GM12878 (cell line): ENCODE measurements at regions not wholly inside any gene's neighbourhood (a gene's known extent, or its start where the extent isn't known, plus 50 kb on each side); places are given as distances from the start of the nearest gene placed in this dataset.
"Not testable (repeated sequence)": the region's sequence is repeated elsewhere in the genome, so short reads cannot be mapped to it uniquely, and the experiment has no call there.

ENCODE experiments used
- ATAC-seq: fragments of 200-7000 bp; cut with Tn5 transposase; 3 replicates; pipeline ENCODE4 v1.9.1; 2020; ENCODE audit warnings: mild to moderate bottlenecking, moderate library complexity
- BruUV-seq: library from RNA; stranded (reverse); fragments of 400-500 nt; replicated peaks from 2 replicates; lab custom pipeline; 2021; lab: Mats Ljungman, UMichigan
- CTCF ChIA-PET: fragments of 300-600 bp; sonication (Branson Sonifier 250); formaldehyde crosslinking; extraction: SDS; loops from one replicate; lab custom pipeline; 2021; ENCODE audit warnings: inconsistent platforms; lab: Yijun Ruan, JAX
- POLR2A ChIA-PET: fragments of 350-600 bp; formaldehyde crosslinking; extraction: SDS; loops from one replicate; lab custom pipeline; 2021; ENCODE audit warnings: inconsistent platforms; lab: Charles Lee
- RAD21 ChIA-PET: fragments of 300-600 bp; sonication (Branson Sonifier 250); formaldehyde crosslinking; loops from one replicate; lab custom pipeline; 2023; ENCODE audit warnings: antibody characterized with exemption; ENCODE audit not compliant: unreplicated experiment; lab: Charles Lee
- SMC1A ChIA-PET: fragments of 300-600 bp; sonication (Branson Sonifier 250); formaldehyde crosslinking; loops from one replicate; lab custom pipeline; 2023; ENCODE audit not compliant: unreplicated experiment, uncharacterized antibody; lab: Charles Lee
- DNase-seq: peaks from one replicate; pipeline ENCODE4 v3.0.0-alpha.2; 2011; ENCODE audit warnings: low read depth, low spot score
- FAIRE-seq: peaks from 3 replicates; lab custom pipeline; 2011; peaks lifted over from hg19 to GRCh38; lab: Jason Lieb, UNC
- H2AFZ ChIP-seq: 2 replicates; pipeline ENCODE4 v1.6.0; 2011; ENCODE audit warnings: low read depth, low read length, control low read depth; ENCODE audit not compliant: control insufficient read depth
- H3K27ac ChIP-seq: 2 replicates; pipeline ENCODE4 v1.5.1; 2011; ENCODE audit warnings: control low read depth; ENCODE audit not compliant: control insufficient read depth, insufficient read depth
- H3K27me3 ChIP-seq, 2 experiments: replicated peaks in 1 of 2; 2 replicates each; pipeline versions ENCODE4 v1.6.0 to v1.6.1; 2011; ENCODE audit warnings: low read length in 1 of 2; ENCODE audit not compliant: control insufficient read depth in 2 of 2, insufficient read depth in 2 of 2
- H3K36me3 ChIP-seq, 2 experiments: 2 replicates each; pipeline ENCODE4 v1.5.1; 2011; ENCODE audit warnings: low read length in 1 of 2; ENCODE audit not compliant: control insufficient read depth in 2 of 2, insufficient read depth in 2 of 2
- H3K4me1 ChIP-seq: 2 replicates; pipeline ENCODE4 v1.6.1; 2011; ENCODE audit warnings: mild to moderate bottlenecking, low read length, moderate library complexity, mixed read lengths; ENCODE audit not compliant: control insufficient read depth, insufficient read depth
- H3K4me2 ChIP-seq: 2 replicates; pipeline ENCODE4 v1.6.0; 2011; ENCODE audit warnings: control low read depth; ENCODE audit not compliant: control insufficient read depth, insufficient read depth
- H3K4me3 ChIP-seq: fragments of 200-600 bp; sonication (generic); 2 replicates; pipeline ENCODE4 v1.5.1; 2016
- H3K79me2 ChIP-seq: 2 replicates; pipeline ENCODE4 v1.6.0; 2011; ENCODE audit warnings: low read length; ENCODE audit not compliant: control insufficient read depth, insufficient read depth
- H3K9ac ChIP-seq: 2 replicates; pipeline ENCODE4 v1.8.0; 2011; ENCODE audit warnings: low read length, control low read depth, mixed read lengths; ENCODE audit not compliant: control insufficient read depth, insufficient read depth
- H3K9me3 ChIP-seq: replicated peaks from 3 replicates; pipeline ENCODE4 v1.5.1; 2011; ENCODE audit warnings: mild to moderate bottlenecking, low read length; ENCODE audit not compliant: control insufficient read depth, insufficient read depth
- H4K20me1 ChIP-seq: 2 replicates; pipeline ENCODE4 v1.6.0; 2011; ENCODE audit not compliant: control insufficient read depth, insufficient read depth
- CBFB ChIP-seq: IDR thresholded peaks from 2 replicates; pipeline ENCODE4 v1.6.1; 2016; ENCODE audit warnings: antibody characterized with exemption, low read depth
- CHD2 ChIP-seq: IDR thresholded peaks from 2 replicates; pipeline ENCODE4 v1.6.1; 2011; ENCODE audit warnings: low read depth, low read length, improper control_type of control experiment, borderline replicate concordance
- EED ChIP-seq: sonication (generic); IDR thresholded peaks from 2 replicates; pipeline ENCODE4 v1.6.1; 2016; ENCODE audit warnings: antibody characterized with exemption, low read depth
- IKZF1 ChIP-seq: fragments of 450-650 bp; conservative IDR thresholded peaks from 2 replicates; pipeline ENCODE4 v1.6.1; 2017; ENCODE audit warnings: antibody characterized with exemption, mild to moderate bottlenecking
- KAT2A ChIP-seq: conservative IDR thresholded peaks from 2 replicates; pipeline ENCODE4 v1.6.1; 2011; ENCODE audit warnings: low read depth, low read length; ENCODE audit not compliant: control insufficient read depth
- MEF2B ChIP-seq: fragments of 450-650 bp; IDR thresholded peaks from 2 replicates; pipeline ENCODE4 v1.6.1; 2018; ENCODE audit warnings: mild to moderate bottlenecking, moderate library complexity; ENCODE audit not compliant: partially characterized antibody, poor library complexity, severe bottlenecking
- NFXL1 ChIP-seq: fragments of 450-650 bp; IDR thresholded peaks from 2 replicates; pipeline ENCODE4 v1.6.1; 2017; ENCODE audit warnings: antibody characterized with exemption, mild to moderate bottlenecking, borderline replicate concordance
- NRF1 ChIP-seq: conservative IDR thresholded peaks from 2 replicates; pipeline ENCODE4 v1.6.1; 2011; ENCODE audit warnings: mild to moderate bottlenecking, low read depth, low read length, improper control_type of control experiment
- PAX8 ChIP-seq: fragments of 450-650 bp; IDR thresholded peaks from 2 replicates; pipeline ENCODE4 v1.6.1; 2017; ENCODE audit warnings: mild to moderate bottlenecking, moderate library complexity
- POU2F2 ChIP-seq: IDR thresholded peaks from 3 replicates; pipeline ENCODE4 v1.6.1; 2011; ENCODE audit warnings: low read depth, mild to moderate bottlenecking, low read length, borderline replicate concordance
- RUNX3 ChIP-seq: IDR thresholded peaks from 2 replicates; pipeline ENCODE4 v1.6.1; 2012; ENCODE audit warnings: low read length, inconsistent platforms
- SMAD1 ChIP-seq: fragments of 450-650 bp; IDR thresholded peaks from 2 replicates; pipeline ENCODE4 v1.6.1; 2018; ENCODE audit warnings: mild to moderate bottlenecking, low read depth; ENCODE audit not compliant: partially characterized antibody
- STAT3 ChIP-seq: IDR thresholded peaks from 2 replicates; pipeline ENCODE4 v1.6.1; 2011; ENCODE audit warnings: low read depth, low read length, improper control_type of control experiment
- WGBS: methylation state at CpG from one replicate; pipeline ENCODE4 v1.1.6; 2016; ENCODE audit warnings: low lambda C conversion rate; ENCODE audit not compliant: insufficient replicate concordance, insufficient coverage; ENCODE audit errors: missing lambda C conversion rate; 5-methylcytosine and 5-hydroxymethylcytosine counted together
- in situ Hi-C: fragments of 300-500 bp; cut with MboI; formaldehyde crosslinking; loops from 9 replicates; pipeline ENCODE4 v1.14.3; 2018; ENCODE audit warnings: mixed read lengths
- intact Hi-C: fragments of 100-400 bp; cut with micrococcal nuclease; formaldehyde crosslinking; loops from one replicate; pipeline ENCODE4 v1.14.2; 2022; ENCODE audit not compliant: unreplicated experiment
- TF ChIP-seq, protein P1 (sequence below): IDR thresholded peaks from 2 replicates; pipeline ENCODE4 v1.6.1; 2011; ENCODE audit warnings: borderline replicate concordance, low read depth, mild to moderate bottlenecking, moderate library complexity, mixed read lengths, low read length; ENCODE audit not compliant: insufficient read depth; ENCODE audit errors: extremely low read length
- TF ChIP-seq, protein P2 (sequence below): IDR thresholded peaks from 2 replicates; pipeline ENCODE4 v1.6.1; 2012; ENCODE audit warnings: mild to moderate bottlenecking, low read depth, low read length

DNA sequence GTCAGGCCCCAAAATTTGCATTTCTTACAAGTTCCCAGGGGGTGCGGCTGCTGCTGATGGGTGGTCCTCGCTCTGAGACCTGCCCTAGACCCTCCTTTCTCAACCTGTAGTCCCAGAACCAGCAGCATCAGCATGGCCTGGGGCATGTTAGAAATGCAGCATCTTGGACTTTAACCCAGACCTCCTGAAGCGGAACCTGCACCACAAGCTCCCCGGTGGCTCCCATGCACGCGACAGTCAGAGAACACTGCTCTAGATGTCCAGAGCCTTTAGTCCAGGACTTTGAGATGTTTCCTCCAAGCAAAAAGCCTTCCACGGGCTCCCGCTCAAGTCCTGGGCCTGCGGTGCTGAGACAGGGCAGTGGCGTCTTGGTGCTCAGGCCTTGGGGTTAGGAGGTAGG lies 149.8 kb downstream of the SREK1 start:
- DNase-seq, POLR2A ChIA-PET, H3K27me3 ChIP-seq, RAD21 ChIA-PET, H3K36me3 ChIP-seq, H3K4me1 ChIP-seq, H4K20me1 ChIP-seq, H3K27ac ChIP-seq, FAIRE-seq, BruUV-seq, H3K79me2 ChIP-seq, H3K4me3 ChIP-seq, intact Hi-C loops, in situ Hi-C loops, H3K9me3 ChIP-seq, H2AFZ ChIP-seq, H3K9ac ChIP-seq, H3K4me2 ChIP-seq: not testable (repeated sequence)
- ChIA-PET CTCF (interaction anchor here (1.2 kb wide), 1 partner anchor 13 kb away, joined by 3 read pairs; no protein-coding TSS in a partner anchor), SMC1A (interaction anchor here (4.4 kb wide), 1 partner anchor 13 kb away, joined by 14 read pairs; no protein-coding TSS in a partner anchor)
- 50% methylated on average over 10 of the region's 10 CpGs for WGBS
- ATAC-seq: peak; percentile 48
- TF ChIP-seq MEF2B: peak; percentile 21

DNA sequence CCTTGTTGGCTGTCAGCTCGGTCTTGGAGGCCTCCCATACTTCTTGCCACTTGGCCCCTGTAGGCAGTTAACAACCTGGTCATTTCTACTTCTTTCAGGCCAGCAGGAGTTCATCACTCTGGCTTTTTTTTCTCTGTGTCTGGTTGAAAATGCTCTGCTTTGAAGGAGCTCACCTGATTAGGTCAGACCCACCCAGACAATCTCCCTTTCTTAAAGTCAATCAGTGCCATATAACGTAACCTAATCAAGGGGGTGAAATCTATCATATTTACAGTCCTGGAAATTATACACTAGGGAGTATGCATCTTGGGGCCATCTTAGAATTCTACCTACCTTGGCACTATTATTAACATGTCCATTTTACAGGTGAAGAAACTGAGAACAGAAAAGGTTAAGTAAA lies 155.4 kb downstream of the SREK1 start:
- Histone ChIP-seq H3K4me1 (no peaks in the 10 kb centered on the region), H3K9me3 (no peaks in the 10 kb centered on the region), H3K4me3 (no peak overlapping the region), H3K9ac (no peak overlapping the region), H2AFZ (no peak overlapping the region), H3K27ac (no peak overlapping the region), H3K27me3 (no peaks in the 10 kb centered on the region; a peak in 2 of 4 replicates), H3K36me3 (no peaks in the 10 kb centered on the region), H3K4me2 (no peak overlapping the region), H3K79me2 (no peaks in the 10 kb centered on the region), H4K20me1 (no peaks in the 10 kb centered on the region)
- ChIA-PET RAD21 (no interaction called here), SMC1A (interaction anchor here (0.9 kb wide), 1 partner anchor 13 kb away, joined by 3 read pairs; no protein-coding TSS in a partner anchor), POLR2A (no interaction called here), CTCF (interaction anchor here (0.9 to 1.7 kb wide), 4 partner anchors 9 to 30 kb away, joined by 4 to 7 read pairs (median 4); no protein-coding TSS in a partner anchor)
- BruUV-seq: no TSS peak
- DNase-seq: no peak
- ATAC-seq: no peak
- intact Hi-C loops: no loop called here
- in situ Hi-C loops: no loop called here
- no peak for FAIRE-seq
- 34% methylated on average over 2 of the region's 2 CpGs for WGBS
- TF ChIP-seq SMAD1 (no peak), PAX8 (no peak), NRF1 (no peak), NFXL1 (no peak), CBFB (no peak), CHD2 (no peak), EED (no peak), KAT2A (no peak), IKZF1 (no peak), RUNX3 (no peak), STAT3 (no peak), POU2F2 (no peak)
- TF ChIP-seq, protein P1, sequence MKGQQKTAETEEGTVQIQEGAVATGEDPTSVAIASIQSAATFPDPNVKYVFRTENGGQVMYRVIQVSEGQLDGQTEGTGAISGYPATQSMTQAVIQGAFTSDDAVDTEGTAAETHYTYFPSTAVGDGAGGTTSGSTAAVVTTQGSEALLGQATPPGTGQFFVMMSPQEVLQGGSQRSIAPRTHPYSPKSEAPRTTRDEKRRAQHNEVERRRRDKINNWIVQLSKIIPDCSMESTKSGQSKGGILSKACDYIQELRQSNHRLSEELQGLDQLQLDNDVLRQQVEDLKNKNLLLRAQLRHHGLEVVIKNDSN: no peak
- TF ChIP-seq, protein P2, sequence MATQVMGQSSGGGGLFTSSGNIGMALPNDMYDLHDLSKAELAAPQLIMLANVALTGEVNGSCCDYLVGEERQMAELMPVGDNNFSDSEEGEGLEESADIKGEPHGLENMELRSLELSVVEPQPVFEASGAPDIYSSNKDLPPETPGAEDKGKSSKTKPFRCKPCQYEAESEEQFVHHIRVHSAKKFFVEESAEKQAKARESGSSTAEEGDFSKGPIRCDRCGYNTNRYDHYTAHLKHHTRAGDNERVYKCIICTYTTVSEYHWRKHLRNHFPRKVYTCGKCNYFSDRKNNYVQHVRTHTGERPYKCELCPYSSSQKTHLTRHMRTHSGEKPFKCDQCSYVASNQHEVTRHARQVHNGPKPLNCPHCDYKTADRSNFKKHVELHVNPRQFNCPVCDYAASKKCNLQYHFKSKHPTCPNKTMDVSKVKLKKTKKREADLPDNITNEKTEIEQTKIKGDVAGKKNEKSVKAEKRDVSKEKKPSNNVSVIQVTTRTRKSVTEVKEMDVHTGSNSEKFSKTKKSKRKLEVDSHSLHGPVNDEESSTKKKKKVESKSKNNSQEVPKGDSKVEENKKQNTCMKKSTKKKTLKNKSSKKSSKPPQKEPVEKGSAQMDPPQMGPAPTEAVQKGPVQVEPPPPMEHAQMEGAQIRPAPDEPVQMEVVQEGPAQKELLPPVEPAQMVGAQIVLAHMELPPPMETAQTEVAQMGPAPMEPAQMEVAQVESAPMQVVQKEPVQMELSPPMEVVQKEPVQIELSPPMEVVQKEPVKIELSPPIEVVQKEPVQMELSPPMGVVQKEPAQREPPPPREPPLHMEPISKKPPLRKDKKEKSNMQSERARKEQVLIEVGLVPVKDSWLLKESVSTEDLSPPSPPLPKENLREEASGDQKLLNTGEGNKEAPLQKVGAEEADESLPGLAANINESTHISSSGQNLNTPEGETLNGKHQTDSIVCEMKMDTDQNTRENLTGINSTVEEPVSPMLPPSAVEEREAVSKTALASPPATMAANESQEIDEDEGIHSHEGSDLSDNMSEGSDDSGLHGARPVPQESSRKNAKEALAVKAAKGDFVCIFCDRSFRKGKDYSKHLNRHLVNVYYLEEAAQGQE: no peak
